HG02588 (cell line): ENCODE measurements at regions not wholly inside any gene's neighbourhood (a gene's known extent, or its start where the extent isn't known, plus 50 kb on each side); places are given as distances from the start of the nearest gene placed in this dataset.

ENCODE experiments used
- ATAC-seq: cut with Tn5 transposase; IDR thresholded peaks from one replicate; pipeline ENCODE4 v1.9.1; 2021; ENCODE audit warnings: mild to moderate bottlenecking, moderate library complexity; ENCODE audit not compliant: unreplicated experiment

- ATAC-seq = no peak
These were observed 165.2 kb downstream of the NTMT2 start for GRCh38 chr1:170310951-170311350.

DNA sequence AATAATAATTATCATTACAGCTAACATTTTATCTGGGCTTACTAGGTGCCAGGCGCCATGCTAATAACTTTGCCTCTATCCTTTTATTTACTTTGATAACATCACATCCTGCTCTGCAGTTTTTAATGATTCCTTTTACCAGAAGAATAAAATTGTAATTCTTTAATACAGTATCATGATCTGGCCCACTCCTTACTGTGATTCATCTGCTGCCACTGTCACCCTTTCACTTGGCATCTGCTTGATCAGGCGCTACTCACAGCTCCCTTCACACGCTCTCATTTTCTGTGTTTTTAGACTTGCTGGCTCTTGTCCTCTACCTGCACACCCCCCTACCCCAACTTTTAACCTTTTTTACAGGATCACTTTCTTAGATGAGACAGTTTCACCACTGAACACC, 167.5 kb downstream of the NTMT2 start:
- ATAC-seq = no peak

DNA sequence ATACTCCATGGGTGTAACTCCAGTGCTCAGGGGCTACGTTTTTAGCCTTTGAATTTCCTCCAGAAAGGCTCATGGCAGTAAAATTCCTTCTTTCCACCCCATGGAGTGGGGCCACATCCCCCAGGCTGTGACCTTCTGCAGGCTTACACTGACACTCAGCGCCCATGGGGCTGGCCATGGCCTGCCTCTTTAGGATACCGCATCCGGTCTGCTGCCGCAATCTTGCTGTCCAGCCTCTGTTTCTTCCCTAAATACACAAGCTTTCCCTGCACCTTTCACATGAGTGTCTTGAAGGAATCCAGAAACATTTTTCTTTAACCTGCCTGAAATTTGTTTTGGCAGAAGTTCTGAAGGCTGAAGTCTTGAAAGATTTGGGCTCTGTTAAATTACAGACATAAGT, 170.5 kb downstream of the NTMT2 start:
- ATAC-seq = no peak

DNA sequence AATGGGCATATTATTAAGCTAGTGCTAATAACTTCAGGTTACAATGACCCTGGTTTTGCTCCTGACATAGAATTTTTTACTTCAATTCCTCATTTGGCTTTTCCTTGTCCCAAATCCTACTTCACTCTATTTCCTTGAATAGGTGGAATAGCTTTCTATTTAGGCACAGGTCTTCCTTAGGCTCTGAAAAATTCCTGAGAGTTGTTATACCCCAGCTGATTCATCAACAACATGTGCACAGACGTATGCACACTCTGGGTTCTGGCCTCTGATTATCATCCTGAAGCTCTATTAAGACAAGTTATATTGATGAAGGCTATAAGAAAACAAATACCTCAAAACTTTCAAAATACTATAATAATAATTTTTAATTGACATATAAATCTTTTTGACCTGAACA, 172.4 kb downstream of the NTMT2 start:
- ATAC-seq = no peak

DNA sequence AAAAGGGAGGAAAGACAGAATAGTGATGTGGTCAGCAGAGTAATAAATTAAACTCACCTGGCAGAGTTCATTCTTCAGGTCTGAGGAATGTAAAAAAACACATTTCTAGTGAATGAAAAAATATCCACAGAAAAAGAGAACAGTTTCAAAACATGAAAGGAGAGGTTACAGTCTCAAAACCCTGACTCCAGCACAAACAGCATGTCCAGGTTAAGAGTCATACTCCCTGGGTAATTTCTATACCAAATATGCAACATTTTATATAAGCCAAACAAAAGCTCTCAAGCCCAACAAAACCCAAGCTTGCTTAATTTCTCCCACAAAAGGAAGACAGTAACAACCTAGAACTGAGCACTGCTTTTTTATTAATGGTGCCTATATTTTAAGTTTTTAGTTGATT, 173.0 kb downstream of the NTMT2 start:
- ATAC-seq = no peak

GRCh38 chr1:170321113-170321512, 175.4 kb downstream of the NTMT2 start:
- no peak for ATAC-seq

DNA sequence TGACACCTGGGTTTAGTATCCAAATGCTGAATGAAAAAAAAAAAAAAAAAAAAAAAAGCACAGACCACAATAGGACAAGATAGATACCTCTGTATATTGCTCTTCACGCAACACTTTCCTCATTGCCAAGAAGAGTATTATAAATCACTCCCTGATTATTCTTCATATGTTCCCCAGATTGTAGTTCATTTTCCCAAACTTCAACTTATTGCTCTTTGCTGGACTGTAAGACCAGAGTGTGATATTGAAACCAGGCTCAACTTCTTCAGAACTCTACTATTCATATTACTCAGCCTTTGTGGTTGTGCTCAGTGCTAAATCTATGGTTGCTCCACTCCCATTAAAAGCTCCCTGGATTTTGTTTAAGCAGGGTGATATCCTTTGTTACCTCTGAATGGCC, 180.4 kb downstream of the NTMT2 start:
- ATAC-seq = no peak

GRCh38 chr1:170332801-170333200, 187.0 kb downstream of the NTMT2 start:
- no peak for ATAC-seq

GRCh38 chr1:170337413-170337994, 191.7 kb downstream of the NTMT2 start:
- ATAC-seq = no peak

DNA sequence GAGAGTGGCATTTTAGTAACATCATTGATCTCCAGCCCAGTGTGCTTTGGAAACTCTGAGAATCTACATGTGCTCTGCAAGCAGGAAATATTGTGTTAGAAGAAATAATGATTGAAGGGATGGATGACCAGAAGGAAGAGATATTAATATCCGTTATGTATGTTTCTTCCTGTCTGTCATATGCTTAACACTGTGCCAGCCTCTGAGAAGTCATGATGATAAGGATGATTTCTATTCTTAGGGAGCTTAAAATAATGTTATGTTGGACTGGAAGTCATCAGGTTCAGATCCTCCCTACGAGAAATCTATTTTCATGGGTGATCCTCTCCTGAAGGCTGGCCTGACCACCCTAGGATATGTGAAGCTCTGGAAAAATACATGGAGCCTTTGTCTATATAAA, 192.4 kb upstream of the GORAB start:
- ATAC-seq = no peak

- no peak for ATAC-seq
These were observed 191.7 kb upstream of the GORAB start for GRCh38 chr1:170340308-170340707.

GRCh38 chr1:170351366-170351946, 180.5 kb upstream of the GORAB start:
- no peak for ATAC-seq

- no peak for ATAC-seq
These were observed 177.7 kb upstream of the GORAB start for GRCh38 chr1:170354246-170354645.

GRCh38 chr1:170354690-170355089, 177.3 kb upstream of the GORAB start:
- no peak for ATAC-seq

DNA sequence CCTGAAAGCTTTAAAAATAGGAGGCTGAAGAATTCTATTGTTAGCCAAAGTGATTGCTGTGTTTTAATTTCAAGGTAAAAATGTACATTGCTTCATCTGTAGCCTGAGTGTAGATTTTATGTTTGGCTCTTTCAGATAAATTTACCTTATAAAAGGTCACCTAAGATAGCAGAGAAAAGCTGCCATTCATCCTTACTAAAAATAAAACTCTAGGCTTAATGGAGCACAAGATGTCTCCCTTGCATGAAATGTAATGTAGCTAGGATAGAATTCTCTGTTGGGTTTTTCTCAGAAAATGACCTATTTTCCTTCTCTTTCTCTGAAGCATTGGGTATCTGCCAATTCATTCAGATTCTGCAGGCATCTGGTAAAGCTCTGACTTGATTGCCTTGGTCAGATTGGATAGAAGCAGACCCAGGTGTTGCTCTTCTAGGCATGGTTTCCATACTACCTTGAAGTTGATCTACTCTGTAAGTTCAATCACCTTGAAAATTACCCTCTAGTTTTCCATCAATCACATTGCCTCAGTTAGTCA, 176.6 kb upstream of the GORAB start:
- no peak for ATAC-seq

GRCh38 chr1:170356585-170356984, 175.4 kb upstream of the GORAB start:
- no peak for ATAC-seq

DNA sequence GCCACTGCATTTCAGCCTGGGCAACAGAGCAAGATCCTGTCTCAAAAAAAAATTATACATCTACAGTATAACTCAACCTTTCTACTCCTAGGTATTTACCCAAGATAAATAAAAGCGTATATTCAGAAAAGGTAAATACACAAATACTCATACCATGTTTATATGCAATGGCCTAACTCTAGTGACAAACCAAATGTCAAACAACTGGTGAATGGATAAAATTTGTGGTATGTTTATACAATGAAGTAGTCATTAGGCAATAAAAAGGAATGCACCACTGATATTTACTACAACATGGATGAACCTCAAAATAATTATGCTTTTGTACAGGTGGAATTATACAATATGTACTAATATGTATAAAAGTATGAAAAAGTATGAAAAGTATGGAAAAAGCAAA, 174.2 kb upstream of the GORAB start:
- no peak for ATAC-seq

DNA sequence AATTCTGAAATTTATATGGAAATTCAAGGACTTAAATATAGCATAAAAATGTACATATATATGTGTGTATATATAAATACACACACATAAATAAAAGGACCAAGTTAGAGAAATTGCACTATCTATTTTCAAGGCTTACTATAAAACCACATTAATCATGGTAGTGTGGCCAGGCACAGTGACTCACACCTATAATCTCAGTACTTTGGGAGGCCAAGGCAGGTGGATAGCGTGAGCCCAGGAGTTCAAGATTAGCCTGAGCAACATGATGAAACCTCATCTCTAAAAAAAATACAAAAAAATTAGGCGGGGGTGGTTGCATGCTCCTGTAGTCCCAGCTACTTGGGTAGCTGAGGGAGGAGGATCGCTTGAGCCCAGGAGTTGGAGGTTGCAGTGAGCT, 171.4 kb upstream of the GORAB start:
- no peak for ATAC-seq

DNA sequence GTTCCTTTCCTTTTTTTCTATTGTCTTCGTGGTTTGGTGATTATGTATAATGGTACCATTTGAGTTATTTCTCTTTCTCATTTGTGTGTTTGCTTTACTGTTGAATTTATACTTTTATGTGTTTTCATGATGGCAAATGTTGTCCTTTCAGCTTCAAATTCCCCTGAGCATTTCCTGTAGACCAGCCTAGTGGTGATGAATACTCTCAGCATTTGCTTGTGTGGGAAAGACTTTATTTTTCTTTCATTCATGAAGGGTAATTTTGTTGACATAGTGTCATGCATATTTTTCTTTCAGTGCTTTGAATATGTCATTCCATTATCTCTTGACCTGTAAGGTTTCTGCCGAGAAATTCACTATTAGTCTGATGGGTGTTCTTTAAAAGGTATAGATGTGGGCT, 166.6 kb upstream of the GORAB start:
- no peak for ATAC-seq

DNA sequence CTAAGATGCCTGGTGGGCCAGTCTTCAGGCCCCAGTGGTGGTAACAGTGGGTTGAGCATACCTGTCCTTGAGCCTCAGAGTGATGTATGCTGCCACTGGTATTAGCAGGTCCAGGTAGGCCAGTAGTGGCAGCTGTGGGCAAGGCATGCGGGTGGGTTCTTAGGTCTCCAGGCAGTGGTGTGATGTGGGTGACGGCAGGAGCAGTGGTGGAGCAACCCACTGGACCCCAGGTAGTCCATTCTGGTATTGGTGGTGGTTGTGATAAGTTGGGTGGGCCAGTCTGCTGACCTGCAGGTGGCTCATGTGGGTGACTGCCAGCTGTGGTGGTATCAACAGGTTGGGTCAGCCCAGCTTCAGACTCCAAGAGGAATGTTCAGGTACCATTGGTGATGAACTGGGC, 165.0 kb upstream of the GORAB start:
- no peak for ATAC-seq

GRCh38 chr1:170367615-170368014, 164.4 kb upstream of the GORAB start:
- no peak for ATAC-seq

GRCh38 chr1:170369000-170369399, 163.0 kb upstream of the GORAB start:
- no peak for ATAC-seq

DNA sequence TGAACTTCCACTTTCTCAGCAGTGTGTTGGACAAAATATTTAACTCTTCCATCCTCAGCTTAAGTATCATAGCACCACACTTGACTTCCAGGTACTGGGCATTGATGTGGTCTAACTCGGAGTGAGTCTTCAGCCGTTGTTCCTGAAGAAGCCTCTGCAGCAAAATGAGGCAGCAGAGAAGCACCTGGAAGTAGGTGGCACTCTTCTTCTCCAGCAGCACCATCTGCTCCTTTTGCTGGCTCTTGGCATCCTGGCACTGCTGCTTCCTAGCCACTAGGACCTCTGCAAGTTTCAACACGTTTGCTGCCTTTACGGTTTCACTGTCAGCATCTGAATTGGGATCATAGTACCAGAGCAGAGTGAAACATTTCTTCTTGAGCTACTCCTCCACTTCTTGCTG, 162.5 kb upstream of the GORAB start:
- no peak for ATAC-seq
